H1 (cell line): ENCODE measurements at regions not wholly inside any gene's neighbourhood (a gene's known extent, or its start where the extent isn't known, plus 50 kb on each side); places are given as distances from the start of the nearest gene placed in this dataset.

ENCODE experiments used
- ATF3 ChIP-seq: IDR thresholded peaks from 2 replicates; pipeline ENCODE4 v1.6.1; 2011; ENCODE audit warnings: low read depth, mild to moderate bottlenecking, low read length; ENCODE audit not compliant: insufficient read depth
- CHD2 ChIP-seq: IDR thresholded peaks from 2 replicates; pipeline ENCODE4 v1.6.1; 2012; ENCODE audit warnings: low read length, improper control_type of control experiment
- CTCF ChIP-seq, 3 experiments: IDR thresholded peaks; 1 replicate in 2 of 3; 2 replicates in 1 of 3; pipeline versions ENCODE4 v1.5.1 to v1.6.1; 2011; ENCODE audit warnings: low read length in 3 of 3, mild to moderate bottlenecking in 3 of 3, inconsistent platforms in 2 of 3, low read depth in 1 of 3, moderate library complexity in 1 of 3; ENCODE audit not compliant: insufficient read depth in 1 of 3; ENCODE audit errors: control extremely low read depth in 1 of 3
- EP300 ChIP-seq, 2 experiments: IDR thresholded peaks; 1 replicate in 1 of 2; 2 replicates in 1 of 2; pipeline ENCODE4 v1.6.1; 2011 to 2012; ENCODE audit warnings: low read depth in 2 of 2, low read length in 2 of 2, mild to moderate bottlenecking in 2 of 2, borderline replicate concordance in 1 of 2, inconsistent platforms in 1 of 2, moderate library complexity in 1 of 2
- EZH2 ChIP-seq: fragments of 200-600 bp; sonication (generic); IDR thresholded peaks from 2 replicates; pipeline ENCODE4 v1.7.1; 2012; ENCODE audit warnings: low read depth, mild to moderate bottlenecking, moderate library complexity, low read length, inconsistent platforms; ENCODE audit not compliant: severe bottlenecking
- JUND ChIP-seq: IDR thresholded peaks from 2 replicates; pipeline ENCODE4 v1.6.1; 2011; ENCODE audit warnings: mild to moderate bottlenecking, improper control_type of control experiment, low read length
- POLR2A ChIP-seq, 2 experiments: IDR thresholded peaks; 1 replicate in 1 of 2; 2 replicates in 1 of 2; pipeline ENCODE4 v1.6.1; 2011; ENCODE audit warnings: low read depth in 2 of 2, low read length in 2 of 2, mild to moderate bottlenecking in 2 of 2; ENCODE audit errors: control extremely low read depth in 1 of 2

- TF ChIP-seq POLR2A (IDR thresholded peaks at IDR 0.05; ENCODE audit: control extremely low read depth in 1 of 2, low read depth in 2 of 2, low read length in 2 of 2): no peak
- no peak for TF ChIP-seq JUND
- TF ChIP-seq EP300 (IDR thresholded peaks at IDR 0.05; ENCODE audit: borderline replicate concordance in 1 of 2, low read depth in 2 of 2, low read length in 2 of 2): no peak
- no peak for TF ChIP-seq ATF3
- TF ChIP-seq EZH2: no peak
- TF ChIP-seq CHD2: no peak
- no peak for TF ChIP-seq CTCF (IDR thresholded peaks at IDR 0.05; ENCODE audit: control extremely low read depth in 1 of 3, insufficient read depth in 1 of 3, low read depth in 1 of 3, low read length in 3 of 3)
Observed at GRCh38 chr18:33983126-33983525, 241.6 kb downstream of the NOL4 start.
